ENCODE measurements at regions not wholly inside any gene's neighbourhood (a gene's known extent, or its start where the extent isn't known, plus 50 kb on each side); places are given as distances from the start of the nearest gene placed in this dataset.

- Histone ChIP-seq H3K27ac (no peak overlapping the region), H3K4me1 (no peaks in the 10 kb centered on the region), H3K27me3 (no peaks in the 10 kb centered on the region), H3K36me3 (ENCODE audit: low read depth, missing control alignments) (no peaks in the 10 kb centered on the region), H3K4me3 (no peak overlapping the region), H3K9me3 (no peaks in the 10 kb centered on the region)
- DNase-seq = no peak
- intact Hi-C loops (cut with DNase I; ENCODE audit: low total_unique reads) = no loop called here
- TF ChIP-seq CTCF (IDR thresholded peaks at IDR 0.05) (no peak), POLR2A (IDR thresholded peaks at IDR 0.05) (no peak)
- 79 to 94% methylated on average over 1 of the region's 1 CpG for WGBS, 2 donors
These were observed 163.3 kb upstream of the SHISA6 start for GRCh38 chr17:11077673-11078072.

GRCh38 chr17:11074451-11074850, 166.6 kb upstream of the SHISA6 start:
- H3K4me3 ChIP-seq = no peak overlapping the region
- DNase-seq = no peak
- H3K27me3 ChIP-seq = no peaks in the 10 kb centered on the region
- no peaks in the 10 kb centered on the region for H3K4me1 ChIP-seq
- no peak for TF ChIP-seq POLR2A (IDR thresholded peaks at IDR 0.05)
- TF ChIP-seq CTCF (IDR thresholded peaks at IDR 0.05) = no peak
- WGBS, 2 donors = 77 to 80% methylated on average over 2 of the region's 2 CpGs
- no peaks in the 10 kb centered on the region for H3K9me3 ChIP-seq
- no peaks in the 10 kb centered on the region for H3K36me3 ChIP-seq (ENCODE audit: low read depth, missing control alignments)
- intact Hi-C loops (cut with DNase I; ENCODE audit: low total_unique reads) = no loop called here
- no peak overlapping the region for H3K27ac ChIP-seq

DNA sequence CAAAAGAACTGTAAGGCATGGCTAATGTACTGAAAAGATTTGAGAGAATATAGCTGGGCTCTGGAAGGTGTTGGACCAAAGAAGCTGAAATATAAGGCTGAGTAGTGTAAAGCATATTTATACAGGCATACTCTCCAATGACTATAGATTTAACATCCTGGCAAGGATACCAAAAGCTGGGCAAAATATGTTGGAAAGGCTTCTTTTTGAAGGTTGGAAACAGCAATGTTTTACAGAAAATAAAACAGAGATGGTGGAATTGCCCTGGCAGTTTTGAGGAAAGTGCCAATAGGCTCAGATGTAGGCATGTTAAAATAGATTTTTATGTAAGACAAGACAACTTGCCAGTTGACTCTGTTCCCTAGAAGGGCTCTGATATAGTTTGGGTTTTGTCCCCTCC, 184.1 kb upstream of the SHISA6 start:
- DNase-seq = no peak
- Histone ChIP-seq H3K4me3 (peak overlapping the region in 1 of 2 donors; percentile 5), H3K4me1 (no peaks in the 10 kb centered on the region), H3K9me3 (no peaks in the 10 kb centered on the region), H3K36me3 (ENCODE audit: low read depth, missing control alignments) (no peaks in the 10 kb centered on the region), H3K27me3 (no peaks in the 10 kb centered on the region), H3K27ac (no peak overlapping the region)
- intact Hi-C loops (cut with DNase I; ENCODE audit: low total_unique reads) = no loop called here
- TF ChIP-seq CTCF (IDR thresholded peaks at IDR 0.05) (no peak), POLR2A (IDR thresholded peaks at IDR 0.05) (no peak)

- intact Hi-C loops (cut with DNase I; ENCODE audit: low total_unique reads) = no loop called here
- 84% methylated on average over 3 of the region's 3 CpGs for WGBS, 2 donors
- Histone ChIP-seq H3K27me3 (no peaks in the 10 kb centered on the region), H3K4me1 (no peaks in the 10 kb centered on the region), H3K4me3 (no peak overlapping the region), H3K9me3 (no peaks in the 10 kb centered on the region), H3K36me3 (ENCODE audit: low read depth, missing control alignments) (no peaks in the 10 kb centered on the region), H3K27ac (no peak overlapping the region)
- TF ChIP-seq POLR2A (IDR thresholded peaks at IDR 0.05) (no peak), CTCF (IDR thresholded peaks at IDR 0.05) (no peak)
- no peak for DNase-seq
These were observed 187.2 kb upstream of the SHISA6 start for GRCh38 chr17:11053846-11054245.

GRCh38 chr17:11049539-11049938, 191.5 kb upstream of the SHISA6 start:
- no peak for DNase-seq
- no peaks in the 10 kb centered on the region for H3K36me3 ChIP-seq (ENCODE audit: low read depth, missing control alignments)
- H3K27me3 ChIP-seq = no peaks in the 10 kb centered on the region
- H3K4me3 ChIP-seq = no peak overlapping the region
- TF ChIP-seq POLR2A (IDR thresholded peaks at IDR 0.05) (no peak), CTCF (IDR thresholded peaks at IDR 0.05) (no peak)
- no peaks in the 10 kb centered on the region for H3K9me3 ChIP-seq
- 53 to 54% methylated on average over 2 of the region's 2 CpGs for WGBS, 2 donors
- no peaks in the 10 kb centered on the region for H3K4me1 ChIP-seq
- H3K27ac ChIP-seq = no peak overlapping the region
- intact Hi-C loops (cut with DNase I; ENCODE audit: low total_unique reads) = no loop called here

Measured in testis (tissue), 2 donors.